ENCODE measurements at regions not wholly inside any gene's neighbourhood (a gene's known extent, or its start where the extent isn't known, plus 50 kb on each side); places are given as distances from the start of the nearest gene placed in this dataset.
A peak's percentile ranks its signal among the peaks of the same experiment; 100 is the strongest.

GRCh38 chr17:45577571-45578279, 87.2 kb upstream of the PLEKHM1 start:
- Histone ChIP-seq H3K4me1 (peaks cover 2 to 70% (median 12%) of the 10 kb centered on the region in 4 donors), H3K27me3 (no peaks in the 10 kb centered on the region), H3K9me3 (no peaks in the 10 kb centered on the region), H3K27ac (peak overlapping the region in 1 of 4 donors; percentile 55), H3K36me3 (no peaks in the 10 kb centered on the region), H3K4me3 (no peak overlapping the region)
- no peak for DNase-seq
- no peak for TF ChIP-seq POLR2A (IDR thresholded peaks at IDR 0.05)
- no peak for TF ChIP-seq POLR2AphosphoS5 (IDR thresholded peaks at IDR 0.05)
- TF ChIP-seq EP300 (IDR thresholded peaks at IDR 0.05): no peak
- TF ChIP-seq CTCF (IDR thresholded peaks at IDR 0.05): no peak
- 78 to 80% methylated on average over 6 of the region's 6 CpGs for WGBS, 2 donors
- ATAC-seq (ENCODE audit: low FRiP score in 2 of 2): no peak

GRCh38 chr17:45578516-45579455, 88.3 kb upstream of the PLEKHM1 start:
- TF ChIP-seq CTCF (IDR thresholded peaks at IDR 0.05) (no peak), EP300 (IDR thresholded peaks at IDR 0.05) (no peak), POLR2AphosphoS5 (IDR thresholded peaks at IDR 0.05) (no peak), POLR2A (IDR thresholded peaks at IDR 0.05) (no peak)
- H3K27me3 ChIP-seq: no peaks in the 10 kb centered on the region
- no peaks in the 10 kb centered on the region for H3K9me3 ChIP-seq
- H3K36me3 ChIP-seq: no peaks in the 10 kb centered on the region
- 87 to 90% methylated on average over 10 of the region's 10 CpGs for WGBS, 2 donors
- no peak overlapping the region for H3K27ac ChIP-seq
- ATAC-seq (ENCODE audit: low FRiP score in 2 of 2) (no peak), DNase-seq (no peak)
- no peak overlapping the region for H3K4me3 ChIP-seq
- H3K4me1 ChIP-seq: peaks cover 11 to 79% (median 18%) of the 10 kb centered on the region in 4 donors

GRCh38 chr17:45579529-45580495, 89.3 kb upstream of the PLEKHM1 start:
- H3K4me1 ChIP-seq: peaks cover 11 to 77% (median 20%) of the 10 kb centered on the region in 4 donors
- H3K27ac ChIP-seq: no peak overlapping the region
- no peaks in the 10 kb centered on the region for H3K27me3 ChIP-seq
- no peak overlapping the region for H3K4me3 ChIP-seq
- no peaks in the 10 kb centered on the region for H3K9me3 ChIP-seq
- no peak for DNase-seq
- 80% methylated on average over 7 of the region's 7 CpGs for WGBS, 2 donors
- H3K36me3 ChIP-seq: no peaks in the 10 kb centered on the region
- no peak for TF ChIP-seq EP300 (IDR thresholded peaks at IDR 0.05)
- TF ChIP-seq POLR2AphosphoS5 (IDR thresholded peaks at IDR 0.05): no peak
- TF ChIP-seq POLR2A (IDR thresholded peaks at IDR 0.05): no peak
- no peak for TF ChIP-seq CTCF (IDR thresholded peaks at IDR 0.05)
- ATAC-seq (ENCODE audit: low FRiP score in 2 of 2): no peak

GRCh38 chr17:45580924-45581323, 90.4 kb upstream of the PLEKHM1 start:
- TF ChIP-seq POLR2AphosphoS5 (IDR thresholded peaks at IDR 0.05) (no peak), POLR2A (IDR thresholded peaks at IDR 0.05) (no peak), EP300 (IDR thresholded peaks at IDR 0.05) (no peak), CTCF (IDR thresholded peaks at IDR 0.05) (no peak)
- peaks cover 6 to 66% (median 17%) of the 10 kb centered on the region in 4 donors for H3K4me1 ChIP-seq
- no peak for DNase-seq
- no peak overlapping the region for H3K4me3 ChIP-seq
- WGBS, 2 donors: 81 to 86% methylated on average over 7 of the region's 7 CpGs
- no peaks in the 10 kb centered on the region for H3K9me3 ChIP-seq
- no peak overlapping the region for H3K27ac ChIP-seq
- no peaks in the 10 kb centered on the region for H3K36me3 ChIP-seq
- H3K27me3 ChIP-seq: no peaks in the 10 kb centered on the region
- ATAC-seq (ENCODE audit: low FRiP score in 2 of 2): no peak

All from upper lobe of left lung (tissue), 6 donors.